ENCODE measurements at regions not wholly inside any gene's neighbourhood (a gene's known extent, or its start where the extent isn't known, plus 50 kb on each side); places are given as distances from the start of the nearest gene placed in this dataset.

- Histone ChIP-seq H4K91ac (replicated peaks; ENCODE audit: insufficient read length, low read length) (no peak overlapping the region), H2BK15ac (ENCODE audit: low read length) (no peak overlapping the region), H3K4me3 (ENCODE audit: extremely low read depth in 1 of 4, insufficient read depth in 2 of 4, low read depth in 3 of 4, low read length in 4 of 4) (no peak overlapping the region), H3K23me2 (ENCODE audit: low read depth, low read length) (no peaks in the 10 kb centered on the region), H3K27ac (ENCODE audit: low read depth, low read length) (no peak overlapping the region), H3K27me3 (replicated peaks in 1 of 4; ENCODE audit: control insufficient read depth in 3 of 4, extremely low read depth in 1 of 4, insufficient read depth in 3 of 4, low read length in 3 of 4) (no peaks in the 10 kb centered on the region), H3K14ac (ENCODE audit: insufficient read length) (no peak overlapping the region), H3K4ac (replicated peaks; ENCODE audit: insufficient read length, low read depth, low read length) (no peak overlapping the region), H3K9ac (replicated peaks in 1 of 4; ENCODE audit: extremely low read depth in 1 of 4, low read depth in 3 of 4, low read length in 3 of 4) (no peak overlapping the region), H2AFZ (ENCODE audit: low read length) (no peak overlapping the region), H3K9me3 (ENCODE audit: insufficient read depth in 2 of 2, low read depth in 1 of 2, low read length in 1 of 2) (peaks cover 70 to 98% of the 10 kb centered on the region in 2 experiments), H3K79me2 (ENCODE audit: control insufficient read depth in 1 of 2, insufficient read depth in 2 of 2, low read length in 2 of 2) (no peaks in the 10 kb centered on the region), H2AK5ac (ENCODE audit: low read depth, low read length) (no peak overlapping the region), H4K20me1 (replicated peaks in 1 of 2; ENCODE audit: control insufficient read depth in 1 of 2, insufficient read depth in 2 of 2, low read length in 2 of 2) (no peaks in the 10 kb centered on the region), H3K4me2 (ENCODE audit: insufficient read depth in 1 of 2, low read depth in 2 of 2, low read length in 2 of 2) (no peak overlapping the region), H2BK5ac (ENCODE audit: low read depth, low read length) (no peak overlapping the region), H3K36me3 (ENCODE audit: control insufficient read depth in 2 of 4, insufficient read depth in 4 of 4, low read length in 3 of 4) (no peaks in the 10 kb centered on the region), H3K56ac (replicated peaks; ENCODE audit: insufficient read length, low read depth, low read length) (no peak overlapping the region), H3K79me1 (ENCODE audit: low read depth, low read length) (no peaks in the 10 kb centered on the region), H2BK20ac (ENCODE audit: low read length) (no peak overlapping the region), H2BK120ac (replicated peaks; ENCODE audit: low read depth, low read length) (no peak overlapping the region), H4K5ac (ENCODE audit: insufficient read length, low read depth, low read length) (no peak overlapping the region), H3K23ac (ENCODE audit: insufficient read length) (no peak overlapping the region), H3K18ac (ENCODE audit: extremely low read depth, low read length) (no peak overlapping the region), H2BK12ac (ENCODE audit: low read depth, low read length) (no peak overlapping the region), H4K8ac (ENCODE audit: extremely low read depth, insufficient read depth, low read length) (no peak overlapping the region), H3K4me1 (replicated peaks in 1 of 4; ENCODE audit: control insufficient read depth in 3 of 4, insufficient read depth in 4 of 4, low read length in 3 of 4) (no peaks in the 10 kb centered on the region)
- ChIA-PET CTCF (ENCODE audit: partially characterized antibody) (interaction anchor here (0.5 kb wide), 1 partner anchor 117 kb away, joined by 3 read pairs; no protein-coding TSS in a partner anchor), POLR2A (ENCODE audit: partially characterized antibody) (no interaction called here)
- no peak for TF ChIP-seq FOSL1 (IDR thresholded peaks at IDR 0.05; ENCODE audit: insufficient read depth, low read depth, low read length)
- 85% methylated on average over 17 of the region's 17 CpGs; no CpG with 5 or more reads in 1 of the 2 experiments for WGBS, 2 experiments (ENCODE audit: extremely low coverage in 1 of 2, insufficient coverage in 1 of 2, insufficient read length in 1 of 2, insufficient replicate concordance in 2 of 2, low coverage in 1 of 2, low lambda C conversion rate in 2 of 2, missing lambda C conversion rate in 1 of 2)
- no peak for FAIRE-seq
- DNase-seq (ENCODE audit: low read depth in 1 of 2, low spot score in 2 of 2) = peak in 1 of 2 experiments; percentile 13
Observed at GRCh38 chr15:25245801-25246622, 192.8 kb downstream of the UBE3A start.
